K562 (cell line): ENCODE measurements at regions not wholly inside any gene's neighbourhood (a gene's known extent, or its start where the extent isn't known, plus 50 kb on each side); places are given as distances from the start of the nearest gene placed in this dataset.

Experiments
- CREM ChIP-seq: IDR thresholded peaks from 2 replicates; pipeline ENCODE4 v1.6.1; 2014; ENCODE audit warnings: antibody characterized with exemption, low read depth
- FIP1L1 ChIP-seq: fragments of 200-400 bp; formaldehyde crosslinking; IDR thresholded peaks from 2 replicates; pipeline ENCODE4 v1.6.1; 2018; ENCODE audit warnings: mild to moderate bottlenecking, low read depth, low read length; ENCODE audit not compliant: poor library complexity, severe bottlenecking
- KDM4B ChIP-seq, 2 experiments: fragments of 450-650 bp in 1 of 2; sonication (generic) in 1 of 2; IDR thresholded peaks; 2 replicates each; pipeline ENCODE4 v1.6.1; 2016 to 2017; ENCODE audit warnings: borderline replicate concordance in 2 of 2, antibody characterized with exemption in 1 of 2, low read depth in 1 of 2, mild to moderate bottlenecking in 1 of 2
- KLF1 ChIP-seq: fragments of 450-650 bp; IDR thresholded peaks from 2 replicates; pipeline ENCODE4 v1.6.1; 2016; ENCODE audit warnings: missing genetic modification characterization, missing compliant biosample characterization
- KLF6 ChIP-seq: fragments of 250-450 bp; sonication (Bioruptor Pico); IDR thresholded peaks from 2 replicates; pipeline ENCODE4 v1.4.0; 2020; ENCODE audit warnings: mild to moderate bottlenecking, moderate library complexity, borderline replicate concordance
- LCOR ChIP-seq: sonication (generic); formaldehyde crosslinking; IDR thresholded peaks from 2 replicates; pipeline ENCODE4 v1.8.0; 2022; ENCODE audit warnings: mild to moderate bottlenecking, missing genetic modification reagents
- MTA1 ChIP-seq: fragments of 450-650 bp; IDR thresholded peaks from 2 replicates; pipeline ENCODE4 v1.6.1; 2017; ENCODE audit warnings: borderline replicate concordance
- MYC ChIP-seq, 2 experiments: fragments of 250-450 bp in 1 of 2; sonication (Bioruptor Pico) in 1 of 2; IDR thresholded peaks; 2 replicates each; pipeline versions ENCODE4 v1.5.1 to v1.6.1; 2012 to 2021; ENCODE audit warnings: low read depth in 2 of 2, borderline replicate concordance in 1 of 2, improper control_type of control experiment in 1 of 2, low read length in 1 of 2, mild to moderate bottlenecking in 1 of 2, moderate library complexity in 1 of 2
- MYNN ChIP-seq, 2 experiments: sonication (generic); formaldehyde crosslinking in 1 of 2; IDR thresholded peaks; 2 replicates each; pipeline versions ENCODE4 v1.5.0 to v1.6.1; 2016 to 2020; ENCODE audit warnings: antibody characterized with exemption in 1 of 2, missing genetic modification reagents in 1 of 2
- PCBP1 ChIP-seq: fragments of 200-400 bp; formaldehyde crosslinking; IDR thresholded peaks from 2 replicates; pipeline ENCODE4 v1.6.1; 2018; ENCODE audit warnings: mild to moderate bottlenecking, low read depth, low read length; ENCODE audit not compliant: poor library complexity, severe bottlenecking
- SMAD4 ChIP-seq: fragments of 250-450 bp; sonication (Bioruptor Pico); conservative IDR thresholded peaks from 2 replicates; pipeline ENCODE4 v1.8.0; 2021; ENCODE audit warnings: inconsistent platforms, mild to moderate bottlenecking, moderate library complexity
- TCF3 ChIP-seq: sonication (generic); formaldehyde crosslinking; IDR thresholded peaks from 2 replicates; pipeline ENCODE4 v1.4.0; 2020; ENCODE audit warnings: mild to moderate bottlenecking, missing genetic modification reagents
- ZC3H4 ChIP-seq: sonication (generic); formaldehyde crosslinking; IDR thresholded peaks from 2 replicates; pipeline ENCODE4 v1.9.0; 2021; ENCODE audit warnings: missing genetic modification reagents, borderline replicate concordance
- ZNF583 ChIP-seq: fragments of 250-450 bp; sonication (Bioruptor Pico); IDR thresholded peaks from 2 replicates; pipeline ENCODE4 v1.4.0; 2020
- TF ChIP-seq, protein P1 (sequence below): sonication (generic); formaldehyde crosslinking; IDR thresholded peaks from 2 replicates; pipeline ENCODE4 v1.8.0; 2022; ENCODE audit warnings: missing genetic modification reagents, mild to moderate bottlenecking, moderate library complexity, borderline replicate concordance
- TF ChIP-seq, protein P2 (sequence below): fragments of 450-650 bp; formaldehyde crosslinking; IDR thresholded peaks from 2 replicates; pipeline ENCODE4 v1.4.0; 2022; ENCODE audit warnings: mild to moderate bottlenecking, moderate library complexity
- TF ChIP-seq, protein P3 (sequence below): sonication (generic); formaldehyde crosslinking; IDR thresholded peaks from 2 replicates; pipeline ENCODE4 v1.8.1; 2023; ENCODE audit warnings: mild to moderate bottlenecking, missing genetic modification reagents
- TF ChIP-seq, protein P4 (sequence below): fragments of 450-650 bp; IDR thresholded peaks from 2 replicates; pipeline ENCODE4 v1.6.1; 2017; ENCODE audit warnings: antibody characterized with exemption, mild to moderate bottlenecking

DNA sequence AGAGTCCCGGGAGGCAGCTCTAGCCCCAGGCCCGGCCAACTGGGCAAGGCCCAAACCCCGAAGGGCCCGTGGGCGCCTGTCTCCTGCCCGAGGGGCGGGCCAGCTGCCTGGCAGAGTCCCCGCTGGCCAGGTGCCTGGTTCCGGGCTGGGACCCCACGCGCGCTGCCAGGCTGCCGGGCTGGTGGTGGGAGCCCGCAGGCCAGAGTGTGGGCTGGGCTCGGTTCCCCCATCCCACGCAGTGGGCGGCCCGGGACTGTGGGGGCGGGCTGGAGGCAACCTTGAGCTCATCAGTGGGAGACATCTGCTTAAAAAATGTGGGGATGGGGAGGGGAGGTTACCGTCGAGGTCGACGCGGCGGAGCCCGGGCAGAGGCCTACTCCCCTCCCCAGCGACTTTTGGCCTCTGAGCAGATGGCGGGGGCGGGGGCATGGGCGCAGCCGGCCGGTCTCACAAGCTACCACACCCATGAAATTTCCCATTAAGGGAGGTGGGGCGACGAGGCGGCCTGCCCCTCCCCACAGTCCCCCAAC is 176.4 kb upstream of the GSE1 start (continued):
- TF ChIP-seq PCBP1 (peak; percentile 91), TCF3 (peak; percentile 51; the same call in 1 of the 2 replicates), FIP1L1 (peak; percentile 56), ZNF583 (CRISPR knock-in tag) (peak; percentile 61; the same call in 1 of the 2 replicates), LCOR (CRISPR knock-in tag) (no peak), MYNN (IDR thresholded peaks at IDR 0.05) (peak; percentile 61), MYNN (CRISPR knock-in tag; IDR thresholded peaks at IDR 0.05) (no peak), KLF1 (tag) (0 out of 2 replicates have a peak, but pooled peaks have one; percentile 25), ZC3H4 (CRISPR knock-in tag) (0 out of 2 replicates have a peak, but pooled peaks have one; percentile 27), KLF6 (CRISPR knock-in tag) (no peak), SMAD4 (CRISPR knock-in tag) (peak; percentile 58; the same call in 1 of the 2 replicates), CREM (peak; percentile 89), MYC (IDR thresholded peaks at IDR 0.05; ENCODE audit: low read depth, low read length) (peak; percentile 57; the same call in 1 of the 2 replicates), MYC (CRISPR knock-in tag; IDR thresholded peaks at IDR 0.05; ENCODE audit: borderline replicate concordance, low read depth) (peak; percentile 44; the same call in 1 of the 2 replicates), KDM4B (IDR thresholded peaks at IDR 0.05; ENCODE audit: borderline replicate concordance in 2 of 2, low read depth in 1 of 2) (0 out of 4 replicates have a peak, but pooled peaks of 1 of the 2 experiments have one; percentile 57), MTA1 (peak; percentile 37; the same call in 1 of the 2 replicates)
- TF ChIP-seq, protein P1, sequence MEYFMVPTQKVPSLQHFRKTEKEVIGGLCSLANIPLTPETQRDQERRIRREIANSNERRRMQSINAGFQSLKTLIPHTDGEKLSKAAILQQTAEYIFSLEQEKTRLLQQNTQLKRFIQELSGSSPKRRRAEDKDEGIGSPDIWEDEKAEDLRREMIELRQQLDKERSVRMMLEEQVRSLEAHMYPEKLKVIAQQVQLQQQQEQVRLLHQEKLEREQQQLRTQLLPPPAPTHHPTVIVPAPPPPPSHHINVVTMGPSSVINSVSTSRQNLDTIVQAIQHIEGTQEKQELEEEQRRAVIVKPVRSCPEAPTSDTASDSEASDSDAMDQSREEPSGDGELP = peak; percentile 46; the same call in 1 of the 2 replicates
- TF ChIP-seq, protein P2, sequence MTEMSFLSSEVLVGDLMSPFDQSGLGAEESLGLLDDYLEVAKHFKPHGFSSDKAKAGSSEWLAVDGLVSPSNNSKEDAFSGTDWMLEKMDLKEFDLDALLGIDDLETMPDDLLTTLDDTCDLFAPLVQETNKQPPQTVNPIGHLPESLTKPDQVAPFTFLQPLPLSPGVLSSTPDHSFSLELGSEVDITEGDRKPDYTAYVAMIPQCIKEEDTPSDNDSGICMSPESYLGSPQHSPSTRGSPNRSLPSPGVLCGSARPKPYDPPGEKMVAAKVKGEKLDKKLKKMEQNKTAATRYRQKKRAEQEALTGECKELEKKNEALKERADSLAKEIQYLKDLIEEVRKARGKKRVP (CRISPR knock-in tag) = 0 out of 2 replicates have a peak, but pooled peaks have one; percentile 39
- TF ChIP-seq, protein P3, sequence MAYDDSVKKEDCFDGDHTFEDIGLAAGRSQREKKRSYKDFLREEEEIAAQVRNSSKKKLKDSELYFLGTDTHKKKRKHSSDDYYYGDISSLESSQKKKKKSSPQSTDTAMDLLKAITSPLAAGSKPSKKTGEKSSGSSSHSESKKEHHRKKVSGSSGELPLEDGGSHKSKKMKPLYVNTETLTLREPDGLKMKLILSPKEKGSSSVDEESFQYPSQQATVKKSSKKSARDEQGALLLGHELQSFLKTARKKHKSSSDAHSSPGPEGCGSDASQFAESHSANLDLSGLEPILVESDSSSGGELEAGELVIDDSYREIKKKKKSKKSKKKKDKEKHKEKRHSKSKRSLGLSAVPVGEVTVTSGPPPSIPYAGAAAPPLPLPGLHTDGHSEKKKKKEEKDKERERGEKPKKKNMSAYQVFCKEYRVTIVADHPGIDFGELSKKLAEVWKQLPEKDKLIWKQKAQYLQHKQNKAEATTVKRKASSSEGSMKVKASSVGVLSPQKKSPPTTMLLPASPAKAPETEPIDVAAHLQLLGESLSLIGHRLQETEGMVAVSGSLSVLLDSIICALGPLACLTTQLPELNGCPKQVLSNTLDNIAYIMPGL (CRISPR knock-in tag) = no peak
- TF ChIP-seq, protein P4, sequence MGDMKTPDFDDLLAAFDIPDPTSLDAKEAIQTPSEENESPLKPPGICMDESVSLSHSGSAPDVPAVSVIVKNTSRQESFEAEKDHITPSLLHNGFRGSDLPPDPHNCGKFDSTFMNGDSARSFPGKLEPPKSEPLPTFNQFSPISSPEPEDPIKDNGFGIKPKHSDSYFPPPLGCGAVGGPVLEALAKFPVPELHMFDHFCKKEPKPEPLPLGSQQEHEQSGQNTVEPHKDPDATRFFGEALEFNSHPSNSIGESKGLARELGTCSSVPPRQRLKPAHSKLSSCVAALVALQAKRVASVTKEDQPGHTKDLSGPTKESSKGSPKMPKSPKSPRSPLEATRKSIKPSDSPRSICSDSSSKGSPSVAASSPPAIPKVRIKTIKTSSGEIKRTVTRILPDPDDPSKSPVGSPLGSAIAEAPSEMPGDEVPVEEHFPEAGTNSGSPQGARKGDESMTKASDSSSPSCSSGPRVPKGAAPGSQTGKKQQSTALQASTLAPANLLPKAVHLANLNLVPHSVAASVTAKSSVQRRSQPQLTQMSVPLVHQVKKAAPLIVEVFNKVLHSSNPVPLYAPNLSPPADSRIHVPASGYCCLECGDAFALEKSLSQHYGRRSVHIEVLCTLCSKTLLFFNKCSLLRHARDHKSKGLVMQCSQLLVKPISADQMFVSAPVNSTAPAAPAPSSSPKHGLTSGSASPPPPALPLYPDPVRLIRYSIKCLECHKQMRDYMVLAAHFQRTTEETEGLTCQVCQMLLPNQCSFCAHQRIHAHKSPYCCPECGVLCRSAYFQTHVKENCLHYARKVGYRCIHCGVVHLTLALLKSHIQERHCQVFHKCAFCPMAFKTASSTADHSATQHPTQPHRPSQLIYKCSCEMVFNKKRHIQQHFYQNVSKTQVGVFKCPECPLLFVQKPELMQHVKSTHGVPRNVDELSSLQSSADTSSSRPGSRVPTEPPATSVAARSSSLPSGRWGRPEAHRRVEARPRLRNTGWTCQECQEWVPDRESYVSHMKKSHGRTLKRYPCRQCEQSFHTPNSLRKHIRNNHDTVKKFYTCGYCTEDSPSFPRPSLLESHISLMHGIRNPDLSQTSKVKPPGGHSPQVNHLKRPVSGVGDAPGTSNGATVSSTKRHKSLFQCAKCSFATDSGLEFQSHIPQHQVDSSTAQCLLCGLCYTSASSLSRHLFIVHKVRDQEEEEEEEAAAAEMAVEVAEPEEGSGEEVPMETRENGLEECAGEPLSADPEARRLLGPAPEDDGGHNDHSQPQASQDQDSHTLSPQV = peak; percentile 67
